ENCODE measurements at regions not wholly inside any gene's neighbourhood (a gene's known extent, or its start where the extent isn't known, plus 50 kb on each side); places are given as distances from the start of the nearest gene placed in this dataset.

DNA sequence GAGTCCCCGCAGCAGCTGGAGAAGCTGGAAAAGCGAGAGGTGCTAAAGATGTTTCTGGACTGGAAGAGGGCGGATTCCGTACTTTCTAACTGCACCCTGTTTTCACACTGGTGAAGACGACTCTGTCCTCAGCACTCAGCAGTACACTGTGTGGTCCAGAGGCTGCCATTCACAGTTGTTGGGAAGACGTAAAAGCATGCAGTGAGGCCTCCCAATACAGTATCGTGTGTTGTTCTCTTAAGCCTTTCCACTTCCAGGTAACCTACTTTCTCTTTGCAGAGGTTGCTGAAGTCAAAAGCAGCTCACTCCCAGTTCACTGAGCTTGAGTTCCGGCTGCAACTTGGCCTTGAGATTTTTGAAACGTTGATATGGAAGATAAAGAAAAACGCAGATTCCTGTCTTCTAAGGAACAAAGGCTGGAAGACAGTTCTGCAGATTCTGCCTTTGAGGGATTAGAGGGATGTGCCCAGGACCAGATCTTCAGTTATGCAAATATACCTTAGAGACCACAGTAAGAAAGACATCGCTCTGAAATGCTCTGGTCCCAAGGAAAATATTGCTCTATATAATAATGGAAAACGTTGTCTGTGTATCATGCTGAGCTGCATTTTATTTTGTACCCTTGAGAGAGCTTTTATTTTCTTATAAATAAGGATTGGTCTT is 540.9 kb downstream of the TRIML1 start:
- TF ChIP-seq, protein P1, sequence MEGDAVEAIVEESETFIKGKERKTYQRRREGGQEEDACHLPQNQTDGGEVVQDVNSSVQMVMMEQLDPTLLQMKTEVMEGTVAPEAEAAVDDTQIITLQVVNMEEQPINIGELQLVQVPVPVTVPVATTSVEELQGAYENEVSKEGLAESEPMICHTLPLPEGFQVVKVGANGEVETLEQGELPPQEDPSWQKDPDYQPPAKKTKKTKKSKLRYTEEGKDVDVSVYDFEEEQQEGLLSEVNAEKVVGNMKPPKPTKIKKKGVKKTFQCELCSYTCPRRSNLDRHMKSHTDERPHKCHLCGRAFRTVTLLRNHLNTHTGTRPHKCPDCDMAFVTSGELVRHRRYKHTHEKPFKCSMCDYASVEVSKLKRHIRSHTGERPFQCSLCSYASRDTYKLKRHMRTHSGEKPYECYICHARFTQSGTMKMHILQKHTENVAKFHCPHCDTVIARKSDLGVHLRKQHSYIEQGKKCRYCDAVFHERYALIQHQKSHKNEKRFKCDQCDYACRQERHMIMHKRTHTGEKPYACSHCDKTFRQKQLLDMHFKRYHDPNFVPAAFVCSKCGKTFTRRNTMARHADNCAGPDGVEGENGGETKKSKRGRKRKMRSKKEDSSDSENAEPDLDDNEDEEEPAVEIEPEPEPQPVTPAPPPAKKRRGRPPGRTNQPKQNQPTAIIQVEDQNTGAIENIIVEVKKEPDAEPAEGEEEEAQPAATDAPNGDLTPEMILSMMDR (IDR thresholded peaks at IDR 0.05 in 2 of 3, conservative IDR thresholded peaks at IDR 0.05 in 1 of 3; ENCODE audit: borderline replicate concordance in 1 of 3, insufficient read depth in 1 of 3, low read depth in 2 of 3, low read length in 2 of 3) = no peak
- TF ChIP-seq ZNF274 (IDR thresholded peaks at IDR 0.05; ENCODE audit: low read depth, low read length) (no peak), POLR2AphosphoS5 (IDR thresholded peaks at IDR 0.05; ENCODE audit: low read depth, low read length) (no peak), EZH2 (IDR thresholded peaks at IDR 0.05) (no peak), POLR2A (IDR thresholded peaks at IDR 0.05; ENCODE audit: borderline replicate concordance, extremely low read depth, insufficient read depth, insufficient read length) (no peak), SP1 (IDR thresholded peaks at IDR 0.05; ENCODE audit: low read depth) (no peak), YY1 (IDR thresholded peaks at IDR 0.05; ENCODE audit: extremely low read depth, insufficient replicate concordance, low read depth, low read length) (no peak), EGR1 (IDR thresholded peaks at IDR 0.05; ENCODE audit: low read depth) (no peak)
- TF ChIP-seq, protein P2, sequence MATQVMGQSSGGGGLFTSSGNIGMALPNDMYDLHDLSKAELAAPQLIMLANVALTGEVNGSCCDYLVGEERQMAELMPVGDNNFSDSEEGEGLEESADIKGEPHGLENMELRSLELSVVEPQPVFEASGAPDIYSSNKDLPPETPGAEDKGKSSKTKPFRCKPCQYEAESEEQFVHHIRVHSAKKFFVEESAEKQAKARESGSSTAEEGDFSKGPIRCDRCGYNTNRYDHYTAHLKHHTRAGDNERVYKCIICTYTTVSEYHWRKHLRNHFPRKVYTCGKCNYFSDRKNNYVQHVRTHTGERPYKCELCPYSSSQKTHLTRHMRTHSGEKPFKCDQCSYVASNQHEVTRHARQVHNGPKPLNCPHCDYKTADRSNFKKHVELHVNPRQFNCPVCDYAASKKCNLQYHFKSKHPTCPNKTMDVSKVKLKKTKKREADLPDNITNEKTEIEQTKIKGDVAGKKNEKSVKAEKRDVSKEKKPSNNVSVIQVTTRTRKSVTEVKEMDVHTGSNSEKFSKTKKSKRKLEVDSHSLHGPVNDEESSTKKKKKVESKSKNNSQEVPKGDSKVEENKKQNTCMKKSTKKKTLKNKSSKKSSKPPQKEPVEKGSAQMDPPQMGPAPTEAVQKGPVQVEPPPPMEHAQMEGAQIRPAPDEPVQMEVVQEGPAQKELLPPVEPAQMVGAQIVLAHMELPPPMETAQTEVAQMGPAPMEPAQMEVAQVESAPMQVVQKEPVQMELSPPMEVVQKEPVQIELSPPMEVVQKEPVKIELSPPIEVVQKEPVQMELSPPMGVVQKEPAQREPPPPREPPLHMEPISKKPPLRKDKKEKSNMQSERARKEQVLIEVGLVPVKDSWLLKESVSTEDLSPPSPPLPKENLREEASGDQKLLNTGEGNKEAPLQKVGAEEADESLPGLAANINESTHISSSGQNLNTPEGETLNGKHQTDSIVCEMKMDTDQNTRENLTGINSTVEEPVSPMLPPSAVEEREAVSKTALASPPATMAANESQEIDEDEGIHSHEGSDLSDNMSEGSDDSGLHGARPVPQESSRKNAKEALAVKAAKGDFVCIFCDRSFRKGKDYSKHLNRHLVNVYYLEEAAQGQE (IDR thresholded peaks at IDR 0.05; ENCODE audit: low read depth) = no peak
